ENCODE measurements at regions not wholly inside any gene's neighbourhood (a gene's known extent, or its start where the extent isn't known, plus 50 kb on each side); places are given as distances from the start of the nearest gene placed in this dataset.

GRCh38 chr19:31553112-31553845 lies 204.0 kb upstream of the TSHZ3 start:
- Mint-ChIP-seq H3K9me3 (peaks cover 0 to 8% of the 10 kb centered on the region in 2 donors), H3K27ac (no peak overlapping the region), H3K36me3 (no peaks in the 10 kb centered on the region)
- DNase-seq (ENCODE audit: low spot score in 2 of 2) (no peak), ATAC-seq (no peak)

GRCh38 chr19:31553846-31554215 lies 204.6 kb upstream of the TSHZ3 start:
- ATAC-seq (no peak), DNase-seq (ENCODE audit: low spot score in 2 of 2) (no peak)
- Mint-ChIP-seq H3K27ac (no peak overlapping the region), H3K9me3 (peaks cover 0 to 11% of the 10 kb centered on the region in 2 donors), H3K36me3 (no peaks in the 10 kb centered on the region)

GRCh38 chr19:31554360-31554759 lies 205.1 kb upstream of the TSHZ3 start:
- H3K9me3 Mint-ChIP-seq = peaks cover 0 to 8% of the 10 kb centered on the region in 2 donors
- ATAC-seq = no peak
- H3K27ac Mint-ChIP-seq = no peak overlapping the region
- no peaks in the 10 kb centered on the region for H3K36me3 Mint-ChIP-seq
- no peak for DNase-seq (ENCODE audit: low spot score in 2 of 2)

GRCh38 chr19:31555634-31556215 lies 206.5 kb upstream of the TSHZ3 start:
- Mint-ChIP-seq H3K36me3 (peaks cover 6% of the 10 kb centered on the region in 2 donors), H3K27ac (no peak overlapping the region), H3K9me3 (peaks cover 8 to 14% of the 10 kb centered on the region in 2 donors)
- ATAC-seq = no peak
- DNase-seq (ENCODE audit: low spot score in 2 of 2) = no peak

- H3K27ac Mint-ChIP-seq = no peak overlapping the region
- peaks cover 6% of the 10 kb centered on the region in 2 donors for H3K36me3 Mint-ChIP-seq
- peaks cover 8 to 13% of the 10 kb centered on the region in 2 donors for H3K9me3 Mint-ChIP-seq
- DNase-seq (ENCODE audit: low spot score in 2 of 2) (no peak), ATAC-seq (no peak)
Observed at GRCh38 chr19:31559494-31559893, 210.3 kb upstream of the TSHZ3 start.

GRCh38 chr19:31560086-31561060 lies 211.1 kb upstream of the TSHZ3 start:
- Mint-ChIP-seq H3K9me3 (peaks cover 8 to 13% of the 10 kb centered on the region in 2 donors), H3K36me3 (peaks cover 6 to 11% of the 10 kb centered on the region in 2 donors), H3K27ac (no peak overlapping the region)
- ATAC-seq (no peak), DNase-seq (ENCODE audit: low spot score in 2 of 2) (no peak)

- peaks cover 8 to 17% of the 10 kb centered on the region in 2 donors for H3K9me3 Mint-ChIP-seq
- ATAC-seq (no peak), DNase-seq (ENCODE audit: low spot score in 2 of 2) (no peak)
- H3K36me3 Mint-ChIP-seq = peaks cover 6 to 11% of the 10 kb centered on the region in 2 donors
- no peak overlapping the region for H3K27ac Mint-ChIP-seq
Observed at GRCh38 chr19:31562966-31563612, 213.9 kb upstream of the TSHZ3 start.

GRCh38 chr19:31567776-31568175 lies 218.5 kb upstream of the TSHZ3 start:
- peaks cover 0 to 4% of the 10 kb centered on the region in 2 donors for H3K36me3 Mint-ChIP-seq
- H3K9me3 Mint-ChIP-seq = peaks cover 0 to 4% of the 10 kb centered on the region in 2 donors
- ATAC-seq = no peak
- no peak overlapping the region for H3K27ac Mint-ChIP-seq
- no peak for DNase-seq (ENCODE audit: low spot score in 2 of 2)

- DNase-seq (ENCODE audit: low spot score in 2 of 2) (no peak), ATAC-seq (no peak)
- peaks cover 0 to 4% of the 10 kb centered on the region in 2 donors for H3K9me3 Mint-ChIP-seq
- H3K27ac Mint-ChIP-seq = no peak overlapping the region
- peaks cover 0 to 4% of the 10 kb centered on the region in 2 donors for H3K36me3 Mint-ChIP-seq
Observed at GRCh38 chr19:31568724-31569123, 219.5 kb upstream of the TSHZ3 start.

- DNase-seq (ENCODE audit: low spot score in 2 of 2) = no peak
- no peak overlapping the region for H3K27ac Mint-ChIP-seq
- no peaks in the 10 kb centered on the region for H3K36me3 Mint-ChIP-seq
- peaks cover 0 to 4% of the 10 kb centered on the region in 2 donors for H3K9me3 Mint-ChIP-seq
- ATAC-seq = no peak
Observed at GRCh38 chr19:31570718-31571117, 221.5 kb upstream of the TSHZ3 start.

- ATAC-seq = no peak
- H3K36me3 Mint-ChIP-seq = no peaks in the 10 kb centered on the region
- no peak overlapping the region for H3K27ac Mint-ChIP-seq
- no peak for DNase-seq (ENCODE audit: low spot score in 2 of 2)
- H3K9me3 Mint-ChIP-seq = no peaks in the 10 kb centered on the region
Observed at GRCh38 chr19:31572102-31572975, 223.1 kb upstream of the TSHZ3 start.

GRCh38 chr19:31572976-31573298 lies 223.7 kb upstream of the TSHZ3 start:
- ATAC-seq = no peak
- Mint-ChIP-seq H3K36me3 (no peaks in the 10 kb centered on the region), H3K9me3 (no peaks in the 10 kb centered on the region), H3K27ac (no peak overlapping the region)
- no peak for DNase-seq (ENCODE audit: low spot score in 2 of 2)

- no peak for ATAC-seq
- H3K36me3 Mint-ChIP-seq = no peaks in the 10 kb centered on the region
- no peak for DNase-seq (ENCODE audit: low spot score in 2 of 2)
- H3K9me3 Mint-ChIP-seq = no peaks in the 10 kb centered on the region
- H3K27ac Mint-ChIP-seq = no peak overlapping the region
Observed at GRCh38 chr19:31574251-31574973, 225.2 kb upstream of the TSHZ3 start.

GRCh38 chr19:31575846-31576335 lies 226.7 kb upstream of the TSHZ3 start:
- DNase-seq (ENCODE audit: low spot score in 2 of 2) (no peak), ATAC-seq (no peak)
- Mint-ChIP-seq H3K9me3 (no peaks in the 10 kb centered on the region), H3K27ac (no peak overlapping the region), H3K36me3 (no peaks in the 10 kb centered on the region)

- Mint-ChIP-seq H3K36me3 (no peaks in the 10 kb centered on the region), H3K27ac (no peak overlapping the region), H3K9me3 (no peaks in the 10 kb centered on the region)
- ATAC-seq = no peak
- DNase-seq (ENCODE audit: low spot score in 2 of 2) = no peak
Observed at GRCh38 chr19:31578326-31578725, 229.1 kb upstream of the TSHZ3 start.
